Stomach (tissue), 4 donors: ENCODE measurements at regions not wholly inside any gene's neighbourhood (a gene's known extent, or its start where the extent isn't known, plus 50 kb on each side); places are given as distances from the start of the nearest gene placed in this dataset.

Source experiments
- CTCF ChIP-seq, 7 experiments: fragments of 450-650 bp in 4 of 7; fragments of 200-600 bp in 3 of 7; sonication (generic) in 3 of 7; IDR thresholded peaks; one replicate each; pipeline ENCODE4 v1.5.1; 2016 to 2019; ENCODE audit warnings: antibody characterized with exemption in 7 of 7, control low read depth in 2 of 7, mild to moderate bottlenecking in 1 of 7
- EP300 ChIP-seq: sonication (generic); formaldehyde crosslinking; IDR thresholded peaks from one replicate; pipeline ENCODE4 v1.6.1; 2017; ENCODE audit warnings: antibody characterized with exemption
- POLR2A ChIP-seq, 4 donors: fragments of 450-650 bp; IDR thresholded peaks; one replicate each; pipeline ENCODE4 v1.6.1; 2016; ENCODE audit warnings: antibody characterized with exemption in 4 of 4, control low read depth in 2 of 4, mild to moderate bottlenecking in 1 of 4, moderate library complexity in 1 of 4
- POLR2AphosphoS5 ChIP-seq, 3 donors: sonication (generic); formaldehyde crosslinking; IDR thresholded peaks; one replicate each; pipeline ENCODE4 v1.6.1; 2016; ENCODE audit warnings: antibody characterized with exemption in 3 of 3

GRCh38 chr2:129761569-129762021 is 217.9 kb upstream of the RAB6C start:
- TF ChIP-seq CTCF (IDR thresholded peaks at IDR 0.05) (no peak), POLR2A (IDR thresholded peaks at IDR 0.05) (no peak), EP300 (no peak), POLR2AphosphoS5 (IDR thresholded peaks at IDR 0.05) (no peak)
